ENCODE measurements at regions not wholly inside any gene's neighbourhood (a gene's known extent, or its start where the extent isn't known, plus 50 kb on each side); places are given as distances from the start of the nearest gene placed in this dataset.

DNA sequence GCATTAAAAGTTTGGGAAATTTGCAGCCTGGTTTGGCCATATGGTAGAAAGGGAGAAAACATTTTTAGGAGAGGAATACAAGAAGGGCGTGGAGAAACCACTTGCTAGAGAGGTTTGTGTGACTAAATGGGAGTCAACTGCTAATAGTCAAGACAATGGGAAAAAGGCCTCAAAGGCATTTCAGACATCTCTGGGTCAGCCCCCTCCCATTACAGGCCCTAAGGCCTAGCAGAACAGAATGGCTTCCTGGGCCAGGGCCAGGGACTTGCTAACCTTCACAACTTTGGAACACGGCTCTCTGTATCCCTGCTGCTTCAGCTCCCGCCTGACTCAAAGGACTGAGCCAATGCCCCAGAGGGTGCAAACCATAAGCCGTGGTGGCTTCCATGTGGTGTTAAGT, 752.3 kb upstream of the ADAMTS5 start:
- Mint-ChIP-seq H3K9me3 (ENCODE audit: low read depth, unreplicated experiment) (peaks cover 2% of the 10 kb centered on the region), H3K27me3 (ENCODE audit: unreplicated experiment) (no peaks in the 10 kb centered on the region), H3K36me3 (ENCODE audit: insufficient read depth, unreplicated experiment) (no peaks in the 10 kb centered on the region), H3K4me3 (ENCODE audit: low read depth, unreplicated experiment) (no peak overlapping the region), H3K4me1 (ENCODE audit: low read depth, unreplicated experiment) (peaks cover 16% of the 10 kb centered on the region), H3K27ac (ENCODE audit: unreplicated experiment) (no peak overlapping the region)
- BruUV-seq (replicated peaks): no TSS peak
- intact Hi-C loops (cut with micrococcal nuclease; ENCODE audit: unreplicated experiment): no loop called here
- no peak for DNase-seq
- TF ChIP-seq CTCF (IDR thresholded peaks at IDR 0.05; ENCODE audit: unreplicated experiment): no peak
- CTCF ChIA-PET: no interaction called here

GRCh38 chr21:27715131-27715530, 748.2 kb upstream of the ADAMTS5 start:
- no peaks in the 10 kb centered on the region for H3K9me3 Mint-ChIP-seq (ENCODE audit: low read depth, unreplicated experiment)
- no peaks in the 10 kb centered on the region for H3K27me3 Mint-ChIP-seq (ENCODE audit: unreplicated experiment)
- no peaks in the 10 kb centered on the region for H3K36me3 Mint-ChIP-seq (ENCODE audit: insufficient read depth, unreplicated experiment)
- no peak overlapping the region for H3K27ac Mint-ChIP-seq (ENCODE audit: unreplicated experiment)
- no peak overlapping the region for H3K4me3 Mint-ChIP-seq (ENCODE audit: low read depth, unreplicated experiment)
- intact Hi-C loops (cut with micrococcal nuclease; ENCODE audit: unreplicated experiment): no loop called here
- H3K4me1 Mint-ChIP-seq (ENCODE audit: low read depth, unreplicated experiment): no peaks in the 10 kb centered on the region
- no peak for TF ChIP-seq CTCF (IDR thresholded peaks at IDR 0.05; ENCODE audit: unreplicated experiment)
- CTCF ChIA-PET: no interaction called here
- DNase-seq: no peak
- no TSS peak for BruUV-seq (replicated peaks)

- Mint-ChIP-seq H3K4me3 (ENCODE audit: low read depth, unreplicated experiment) (no peak overlapping the region), H3K9me3 (ENCODE audit: low read depth, unreplicated experiment) (no peaks in the 10 kb centered on the region), H3K27ac (ENCODE audit: unreplicated experiment) (peak overlapping the region; percentile 44), H3K27me3 (ENCODE audit: unreplicated experiment) (no peaks in the 10 kb centered on the region), H3K4me1 (ENCODE audit: low read depth, unreplicated experiment) (no peaks in the 10 kb centered on the region), H3K36me3 (ENCODE audit: insufficient read depth, unreplicated experiment) (no peaks in the 10 kb centered on the region)
- no TSS peak for BruUV-seq (replicated peaks)
- CTCF ChIA-PET: interaction anchor here (0.5 kb wide), 1 partner anchor 313 kb away, joined by 3 read pairs; no protein-coding TSS in a partner anchor
- no peak for DNase-seq
- no peak for TF ChIP-seq CTCF (IDR thresholded peaks at IDR 0.05; ENCODE audit: unreplicated experiment)
- intact Hi-C loops (cut with micrococcal nuclease; ENCODE audit: unreplicated experiment): no loop called here
Measured at GRCh38 chr21:27713154-27714109, 746.5 kb upstream of the ADAMTS5 start.

- Mint-ChIP-seq H3K36me3 (ENCODE audit: insufficient read depth, unreplicated experiment) (no peaks in the 10 kb centered on the region), H3K27me3 (ENCODE audit: unreplicated experiment) (no peaks in the 10 kb centered on the region), H3K27ac (ENCODE audit: unreplicated experiment) (no peak overlapping the region), H3K4me1 (ENCODE audit: low read depth, unreplicated experiment) (peaks cover 6% of the 10 kb centered on the region), H3K4me3 (ENCODE audit: low read depth, unreplicated experiment) (no peak overlapping the region), H3K9me3 (ENCODE audit: low read depth, unreplicated experiment) (no peaks in the 10 kb centered on the region)
- intact Hi-C loops (cut with micrococcal nuclease; ENCODE audit: unreplicated experiment): loop anchor here (5.0 to 10.0 kb wide), 4 partner anchors 140 to 927 kb away; no protein-coding TSS in a partner anchor
- TF ChIP-seq CTCF (IDR thresholded peaks at IDR 0.05; ENCODE audit: unreplicated experiment): no peak
- no TSS peak for BruUV-seq (replicated peaks)
- DNase-seq: no peak
- CTCF ChIA-PET: no interaction called here
Measured at GRCh38 chr21:27704567-27705166, 737.8 kb upstream of the ADAMTS5 start.
